NCI-H748 (cell line): ENCODE measurements at regions not wholly inside any gene's neighbourhood (a gene's known extent, or its start where the extent isn't known, plus 50 kb on each side); places are given as distances from the start of the nearest gene placed in this dataset.

Experiments
- DNase-seq: peaks from one replicate; lab custom pipeline; 2025; ENCODE audit not compliant: unreplicated experiment; lab: John Stamatoyannopoulos, UW

- no peak for DNase-seq
These were observed 73.4 kb downstream of the NTMT2 start for GRCh38 chr1:170219163-170219562.

GRCh38 chr1:170221031-170221430 is 75.3 kb downstream of the NTMT2 start:
- DNase-seq = no peak

DNA sequence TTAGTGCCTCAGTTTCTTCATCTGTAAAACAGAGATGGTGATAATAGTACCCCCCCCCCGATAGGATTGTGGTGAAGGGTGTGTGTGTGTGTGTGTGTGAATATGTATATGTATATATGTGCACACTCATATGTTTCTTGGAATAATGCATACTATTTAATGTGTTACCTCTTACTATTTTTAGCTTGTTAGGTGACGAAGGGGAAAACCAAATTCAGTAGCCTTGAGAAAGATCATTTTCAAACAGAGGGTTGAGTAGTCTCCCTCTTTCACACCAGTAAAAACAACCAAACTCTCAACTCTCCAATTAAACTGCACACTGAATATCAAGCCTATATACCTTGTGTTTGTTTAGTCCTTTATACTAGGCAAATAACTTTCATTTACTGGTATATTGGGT is 75.7 kb downstream of the NTMT2 start:
- DNase-seq = no peak

- no peak for DNase-seq
These were observed 78.7 kb downstream of the NTMT2 start for GRCh38 chr1:170224469-170224868.

DNA sequence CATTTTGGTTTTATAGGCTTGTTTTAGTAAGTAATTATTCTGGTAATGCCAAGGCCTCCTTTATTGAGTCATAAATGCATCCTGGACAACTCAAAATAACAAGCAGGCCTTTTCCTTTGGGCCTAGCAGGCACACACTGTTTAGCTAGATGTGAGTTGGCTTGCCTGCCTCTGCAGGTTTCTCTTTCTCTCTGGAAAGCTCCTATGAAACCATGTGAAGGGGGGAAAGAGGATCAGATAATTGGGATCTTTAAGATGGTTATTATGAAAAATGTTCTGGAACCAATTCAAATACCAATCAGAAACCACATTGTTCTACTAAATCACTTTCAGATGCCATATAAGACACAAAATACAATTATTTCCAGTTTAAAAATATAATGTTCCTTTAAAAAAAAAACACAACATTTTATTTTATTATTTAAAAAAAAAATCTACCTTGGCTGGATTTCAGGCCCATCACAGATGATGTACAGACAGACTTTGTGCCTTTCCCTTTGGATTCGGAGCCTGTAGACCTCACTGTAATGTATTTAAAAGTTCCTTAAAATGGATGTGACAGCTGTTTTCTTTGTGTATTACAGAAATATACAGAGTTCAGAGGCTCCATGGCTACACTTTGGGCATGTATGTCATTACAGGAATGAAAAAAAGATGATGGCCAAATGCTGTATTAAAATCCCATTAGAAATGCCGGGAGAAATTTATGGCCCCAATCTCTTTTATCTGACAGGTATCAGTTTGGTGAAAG is 80.2 kb downstream of the NTMT2 start:
- no peak for DNase-seq

DNA sequence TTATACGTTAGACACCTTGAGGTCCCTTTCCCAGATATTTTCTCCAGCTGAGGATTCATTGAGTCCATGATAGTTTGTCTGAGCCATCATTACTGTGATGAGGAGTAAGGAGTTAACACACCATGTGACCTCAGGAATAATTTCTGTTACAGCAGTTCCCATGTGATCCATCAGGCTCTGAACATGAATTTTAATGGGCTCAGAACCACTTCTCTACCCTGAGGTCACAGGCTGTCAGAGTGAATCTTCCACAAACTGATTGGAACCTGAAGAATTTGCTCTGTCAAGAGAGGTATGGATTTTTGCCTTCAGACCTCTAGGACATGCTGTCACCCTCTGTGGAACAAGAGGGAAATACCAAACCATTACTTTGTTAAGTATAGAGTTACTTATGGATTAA is 81.0 kb downstream of the NTMT2 start:
- DNase-seq = no peak

DNA sequence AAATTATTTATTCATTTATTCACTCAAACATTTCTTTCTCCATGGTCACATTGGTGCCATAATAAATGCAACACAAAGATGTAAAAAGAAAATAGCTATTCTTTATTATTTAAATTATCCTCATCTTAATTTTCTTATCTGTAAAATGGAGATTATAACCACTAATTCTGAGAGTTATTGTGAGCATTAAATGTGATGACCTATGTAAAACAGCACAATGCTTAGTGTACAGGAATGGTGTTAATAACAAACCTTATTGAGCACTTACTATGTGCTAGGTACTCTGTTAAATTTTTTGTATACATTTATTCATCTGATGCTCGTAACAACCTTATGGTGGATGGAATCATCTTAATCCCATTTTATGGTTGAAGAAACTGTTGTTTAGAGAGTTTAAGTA is 84.6 kb downstream of the NTMT2 start:
- DNase-seq = no peak

GRCh38 chr1:170231662-170232061 is 85.9 kb downstream of the NTMT2 start:
- no peak for DNase-seq

DNA sequence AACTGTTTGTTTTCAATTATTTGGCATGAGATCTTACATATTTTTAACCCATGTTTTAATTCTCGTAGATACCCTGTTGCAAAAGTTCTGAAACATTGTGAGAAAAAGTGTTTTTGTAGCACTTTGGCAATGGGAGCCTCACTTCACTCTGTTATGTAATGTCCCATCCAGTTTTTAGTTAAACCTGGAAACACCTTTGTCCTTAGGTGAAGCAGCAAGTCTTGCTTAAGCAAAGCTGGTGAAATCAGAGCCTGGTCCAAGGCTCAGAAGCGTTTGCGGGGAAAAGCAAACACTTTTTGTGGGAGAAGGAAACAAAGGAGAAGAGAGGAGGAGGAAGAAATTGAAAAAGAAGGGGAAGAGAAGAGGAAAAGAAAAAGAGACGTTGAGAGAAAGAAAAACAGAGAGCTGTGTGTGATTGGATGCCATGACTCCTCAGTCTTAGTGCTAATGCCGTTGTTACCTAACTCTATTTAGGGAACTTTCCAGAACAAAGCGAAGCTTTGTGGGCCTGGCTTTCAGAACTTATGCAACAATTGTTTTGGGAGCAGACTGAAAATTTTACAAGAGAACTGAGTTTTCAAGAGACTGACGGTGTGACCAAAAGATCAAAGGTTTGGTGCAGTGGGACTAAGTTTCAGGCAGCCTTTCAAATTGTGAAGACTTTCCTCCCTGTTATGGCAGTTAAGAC is 93.1 kb downstream of the NTMT2 start:
- no peak for DNase-seq

DNA sequence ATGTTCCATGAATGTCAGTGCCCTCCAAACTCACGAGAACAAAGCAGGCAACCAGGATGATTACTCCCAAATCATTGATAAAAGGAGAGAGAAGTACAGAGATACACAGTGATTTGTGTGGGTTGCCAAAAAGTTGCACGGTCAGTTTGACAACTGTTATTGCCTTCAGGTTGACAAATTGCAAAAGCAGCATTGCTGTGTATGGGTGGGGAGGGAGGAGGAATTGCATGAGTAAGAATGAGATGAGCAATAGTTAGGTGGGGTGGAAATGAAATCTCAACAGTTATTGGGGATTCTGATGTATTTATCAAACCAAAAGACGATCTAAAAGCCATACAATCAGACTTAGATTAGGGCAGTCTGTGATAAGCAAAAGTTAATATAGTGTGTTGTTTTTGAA is 93.7 kb downstream of the NTMT2 start:
- DNase-seq = no peak

DNA sequence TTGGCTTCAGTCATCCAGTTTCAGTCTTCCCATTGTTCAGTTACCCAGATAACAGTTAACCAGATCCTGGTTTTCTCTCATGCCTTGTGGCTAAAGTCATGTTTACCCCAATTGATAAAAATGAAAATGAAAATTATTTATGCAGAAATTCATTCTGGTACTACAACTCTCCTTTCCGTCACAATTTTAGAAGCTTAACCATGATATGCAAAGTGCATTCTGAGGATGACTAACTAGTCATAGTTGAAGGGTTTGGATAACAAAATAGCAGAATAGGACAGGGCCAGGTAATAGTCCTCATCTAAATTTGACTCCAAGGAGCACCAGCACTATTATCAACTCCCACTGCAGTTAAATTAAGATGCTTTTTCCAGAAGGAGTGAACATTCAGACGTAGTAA is 94.7 kb downstream of the NTMT2 start:
- no peak for DNase-seq

GRCh38 chr1:170241266-170241851 is 95.6 kb downstream of the NTMT2 start:
- DNase-seq = no peak

GRCh38 chr1:170247751-170248521 is 102.2 kb downstream of the NTMT2 start:
- DNase-seq = no peak

DNA sequence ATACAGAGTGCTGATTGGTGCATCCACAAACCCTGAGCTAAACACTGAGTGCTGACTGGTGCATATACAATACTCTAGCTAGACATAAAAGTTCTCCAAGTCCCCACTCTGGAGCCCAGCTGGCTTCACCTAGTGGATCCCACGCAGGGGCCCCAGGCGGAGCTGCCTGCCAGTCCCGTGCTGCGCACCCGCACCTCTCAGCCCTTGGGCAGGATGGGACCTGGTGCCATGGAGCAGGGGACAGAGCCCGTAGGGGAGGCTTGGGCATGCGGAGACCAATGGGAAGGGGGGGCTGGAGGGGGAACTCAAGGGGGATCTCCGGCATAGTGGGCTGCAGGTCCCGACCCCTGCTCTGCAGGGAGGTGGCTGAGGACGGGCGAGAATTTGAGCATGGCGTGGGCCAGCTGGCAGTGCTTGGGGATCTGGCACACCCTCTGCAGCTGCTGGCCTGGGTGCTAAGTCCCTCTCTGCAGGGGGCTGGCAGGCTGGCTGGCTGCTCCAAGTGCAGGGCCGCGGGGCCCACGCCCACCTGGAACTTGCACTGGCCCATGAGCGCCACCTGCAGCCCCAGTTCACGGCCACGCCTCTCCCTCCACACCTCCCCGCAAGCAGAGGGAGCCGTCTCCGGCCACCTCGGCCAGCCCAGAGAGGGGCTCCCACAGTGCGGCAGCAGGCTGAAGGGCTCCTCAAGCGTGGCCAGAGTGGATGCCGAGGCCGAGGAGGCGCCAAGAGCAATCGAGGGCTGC is 104.9 kb downstream of the NTMT2 start:
- DNase-seq = no peak

- no peak for DNase-seq
These were observed 107.3 kb downstream of the NTMT2 start for GRCh38 chr1:170252851-170253579.

DNA sequence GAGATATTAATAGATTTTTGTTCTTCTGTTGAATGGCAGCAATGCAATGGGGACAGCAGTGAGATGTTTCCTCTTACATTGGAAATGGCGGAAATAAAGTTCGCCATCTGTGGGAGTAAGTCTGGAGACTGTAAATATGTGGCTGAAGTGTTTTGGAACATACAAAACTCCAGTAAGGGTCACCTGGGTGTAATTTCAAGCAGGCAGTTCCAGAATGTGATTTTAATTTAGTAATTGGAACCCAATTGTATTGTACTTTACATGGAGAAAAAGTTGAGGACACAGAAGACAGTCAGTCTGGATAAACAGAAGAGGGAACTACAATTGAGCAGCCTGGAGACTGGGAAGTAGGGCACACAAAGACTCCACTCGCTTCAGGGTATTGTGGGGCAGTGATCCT is 108.6 kb downstream of the NTMT2 start:
- no peak for DNase-seq

DNA sequence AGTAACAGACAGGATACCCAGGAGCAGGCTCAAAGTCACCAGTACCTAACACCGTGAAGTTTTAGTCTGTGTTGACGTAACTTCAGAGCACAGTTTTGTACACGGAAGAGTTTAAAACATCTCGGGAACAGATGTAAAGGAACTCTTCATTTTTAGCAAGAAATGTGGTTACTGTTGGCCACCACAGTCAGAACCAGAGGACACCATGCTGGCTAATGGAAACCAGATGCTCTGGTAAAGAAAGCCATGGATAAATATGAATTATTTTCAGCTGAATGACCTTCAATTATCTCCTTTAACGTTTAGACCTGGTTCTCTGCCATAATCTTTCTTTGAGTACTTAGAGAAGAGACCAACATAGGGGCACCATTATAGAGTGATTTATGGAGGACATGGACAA is 115.9 kb downstream of the NTMT2 start:
- no peak for DNase-seq

DNA sequence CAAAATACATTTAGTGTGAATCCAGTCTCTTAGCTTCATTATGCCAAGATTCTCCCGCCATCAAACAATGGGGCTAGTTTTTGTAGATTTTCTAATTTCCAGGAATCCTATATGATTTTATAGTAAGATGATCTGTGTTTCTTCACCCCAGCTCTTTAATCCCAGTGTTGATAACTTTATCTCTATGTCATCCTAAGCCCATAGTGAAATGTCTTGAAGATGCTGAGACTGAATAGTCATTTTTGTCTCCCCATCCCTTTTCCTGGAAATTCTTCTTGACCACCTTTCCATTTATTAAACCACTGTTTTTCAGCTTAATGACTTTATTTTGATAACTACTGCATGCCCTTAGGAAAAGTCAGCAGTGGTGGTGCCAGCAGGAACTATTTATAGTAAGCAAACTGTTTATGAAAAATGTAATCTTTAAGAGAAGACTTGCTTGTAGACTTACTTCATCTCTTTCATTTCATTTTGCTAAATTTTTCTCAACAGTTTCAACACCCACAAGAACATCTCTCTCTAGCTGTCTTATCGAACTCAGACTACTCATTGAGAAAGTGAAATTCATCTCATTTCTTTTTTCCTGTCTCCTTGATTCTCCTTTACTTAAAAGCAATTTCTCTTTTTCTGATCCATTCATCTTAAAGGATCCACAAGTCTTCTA is 116.6 kb downstream of the NTMT2 start:
- DNase-seq = no peak

DNA sequence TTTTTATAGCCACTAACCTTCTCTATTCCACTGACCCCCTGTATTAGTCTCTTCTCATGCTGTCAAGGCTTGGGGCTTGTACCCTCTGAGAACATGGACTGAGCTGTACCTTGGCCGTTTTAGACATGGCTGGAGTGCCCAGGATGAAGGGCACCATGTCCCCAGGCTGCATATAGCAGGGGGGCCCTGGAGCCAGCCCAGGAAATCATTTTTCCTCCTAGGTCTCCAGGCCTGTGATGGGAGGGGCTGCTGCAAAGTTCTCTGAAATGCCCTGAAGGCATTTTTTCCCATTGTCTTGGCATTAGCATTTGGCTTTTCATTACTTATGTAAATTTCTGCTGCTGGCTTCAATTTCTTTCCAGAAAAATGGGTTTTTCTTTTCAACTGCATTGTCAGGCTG is 119.5 kb downstream of the NTMT2 start:
- no peak for DNase-seq

DNA sequence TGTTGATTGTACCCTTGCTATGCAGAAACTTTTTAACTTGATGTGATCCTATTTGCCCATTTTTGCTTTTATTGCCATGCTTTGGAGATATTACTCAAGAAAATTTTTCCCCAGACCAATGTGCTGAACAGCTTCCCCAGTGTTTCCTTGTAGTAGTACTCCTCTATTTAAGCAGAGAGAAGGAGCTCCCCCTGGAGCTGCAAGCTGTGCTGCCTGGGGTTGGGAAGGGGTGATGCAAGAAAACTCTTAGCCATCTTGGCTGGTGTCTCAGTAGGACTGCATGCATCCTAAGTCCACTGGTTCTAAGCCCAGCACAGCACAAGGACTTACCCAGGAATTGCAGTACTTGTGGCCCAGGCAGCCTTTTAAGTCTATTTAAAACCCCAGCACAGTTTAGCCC is 121.6 kb downstream of the NTMT2 start:
- DNase-seq = no peak
